ENCODE measurements at regions not wholly inside any gene's neighbourhood (a gene's known extent, or its start where the extent isn't known, plus 50 kb on each side); places are given as distances from the start of the nearest gene placed in this dataset.

DNA sequence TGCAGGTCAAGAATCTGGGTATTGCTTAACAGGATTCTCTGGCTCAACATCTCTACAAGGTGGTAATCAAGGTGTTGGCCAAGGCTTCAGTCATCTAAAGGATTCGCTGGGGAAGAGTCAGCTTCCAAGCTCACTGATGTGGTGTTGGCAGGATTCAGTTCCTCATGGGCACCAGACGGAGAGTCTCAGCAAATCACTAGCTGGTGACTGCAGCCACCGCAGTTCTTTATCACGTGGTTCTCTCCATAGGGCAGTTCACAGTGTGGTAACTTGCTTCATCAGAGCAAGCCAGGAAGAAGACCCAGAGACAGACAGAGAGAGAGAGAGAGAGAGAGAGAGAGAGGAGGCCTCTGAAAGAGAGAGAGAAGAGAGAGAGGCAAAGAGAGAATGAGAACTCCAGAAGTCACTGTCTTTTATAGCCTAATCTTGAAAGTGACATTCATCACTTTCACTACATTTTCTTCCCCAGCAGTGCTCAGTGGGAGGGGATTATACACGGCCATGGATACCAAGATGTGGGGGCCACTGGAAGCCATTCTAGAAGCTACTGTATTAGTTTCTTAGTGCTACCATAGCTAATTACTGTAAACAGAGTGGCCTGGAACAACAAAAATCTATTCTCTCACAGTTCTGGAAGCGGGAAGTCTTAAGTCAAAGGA is 109.2 kb upstream of the SMIM23 start:
- DNase-seq (ENCODE audit: low spot score) (no peak), FAIRE-seq (no peak)

DNA sequence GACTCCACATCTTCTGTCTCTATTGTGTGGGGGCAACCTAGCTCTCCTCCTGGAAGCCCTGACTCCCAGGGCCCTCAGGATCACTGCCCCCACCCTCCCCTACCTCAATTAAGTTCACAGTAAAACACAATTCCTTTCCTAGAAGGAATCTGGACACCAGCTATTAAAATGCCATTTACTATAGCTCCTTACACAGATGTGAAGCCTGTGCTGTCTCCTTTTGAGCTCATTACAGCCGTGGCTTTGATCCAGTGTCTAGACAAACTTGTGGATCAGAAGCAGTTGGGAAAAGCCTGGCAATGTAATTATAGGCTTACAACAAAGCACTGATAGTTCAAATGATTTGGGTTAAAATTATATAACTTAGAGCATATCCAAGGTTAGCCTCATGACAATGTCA is 107.0 kb upstream of the SMIM23 start:
- FAIRE-seq (no peak), DNase-seq (ENCODE audit: low spot score) (no peak)

DNA sequence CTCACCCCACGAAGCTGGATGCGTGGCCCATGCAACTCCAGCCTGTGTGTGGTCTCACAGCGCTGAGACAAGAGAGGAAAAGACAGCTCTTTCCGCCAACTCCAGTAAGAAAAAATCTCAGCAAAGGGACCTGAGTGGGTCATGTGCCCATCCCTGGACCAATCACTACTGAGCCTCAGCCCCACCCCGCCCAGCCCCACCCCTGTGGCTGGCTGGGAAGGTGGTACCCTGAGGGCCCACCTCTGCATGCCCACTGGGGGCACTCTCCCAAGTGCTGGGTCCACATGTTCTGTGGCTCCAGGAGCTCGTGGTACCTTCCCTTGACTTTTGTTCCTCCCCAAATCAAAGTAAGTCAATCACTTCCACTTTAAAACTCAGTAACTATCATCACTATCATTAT is 105.1 kb upstream of the SMIM23 start:
- no peak for FAIRE-seq
- DNase-seq (ENCODE audit: low spot score) = no peak

DNA sequence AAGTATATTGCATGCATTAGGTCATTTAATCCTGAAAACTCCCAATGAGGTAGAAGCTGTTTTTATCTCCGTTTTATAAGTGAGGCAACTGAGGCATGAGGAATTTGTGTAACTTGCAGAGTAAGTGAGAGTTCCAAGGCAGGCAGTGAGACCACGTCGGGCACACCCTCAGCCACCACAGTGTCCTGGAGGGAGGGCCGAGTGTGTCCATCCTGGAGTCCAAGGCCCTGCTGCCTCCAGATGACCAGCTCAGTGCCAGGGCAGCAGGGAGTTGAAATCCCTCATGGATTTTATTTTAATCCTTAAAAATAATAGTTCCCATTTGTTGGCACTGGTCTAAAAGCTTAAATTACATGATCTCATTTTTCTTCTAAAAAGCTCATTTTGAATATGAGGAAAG is 104.6 kb upstream of the SMIM23 start:
- DNase-seq (ENCODE audit: low spot score) = no peak
- no peak for FAIRE-seq

DNA sequence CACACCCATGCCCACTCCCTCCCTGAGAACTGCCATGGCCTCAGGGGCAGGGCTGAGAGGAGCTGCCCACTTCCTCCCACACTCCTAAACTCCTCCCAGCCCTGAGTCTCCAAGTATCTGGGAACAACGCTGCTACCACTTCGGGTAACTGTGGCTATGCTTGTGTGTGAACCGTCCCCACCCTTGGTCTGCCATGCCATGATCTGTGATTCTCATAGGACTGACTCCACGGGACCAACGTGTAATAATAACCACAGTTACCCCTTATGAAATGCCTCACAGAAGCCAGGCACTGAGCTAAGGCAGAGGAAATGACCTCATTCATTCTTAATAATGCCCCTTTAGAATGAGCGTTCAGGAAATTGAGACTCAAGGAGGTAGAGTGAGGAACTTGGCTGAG is 103.9 kb upstream of the SMIM23 start:
- no peak for FAIRE-seq
- no peak for DNase-seq (ENCODE audit: low spot score)

DNA sequence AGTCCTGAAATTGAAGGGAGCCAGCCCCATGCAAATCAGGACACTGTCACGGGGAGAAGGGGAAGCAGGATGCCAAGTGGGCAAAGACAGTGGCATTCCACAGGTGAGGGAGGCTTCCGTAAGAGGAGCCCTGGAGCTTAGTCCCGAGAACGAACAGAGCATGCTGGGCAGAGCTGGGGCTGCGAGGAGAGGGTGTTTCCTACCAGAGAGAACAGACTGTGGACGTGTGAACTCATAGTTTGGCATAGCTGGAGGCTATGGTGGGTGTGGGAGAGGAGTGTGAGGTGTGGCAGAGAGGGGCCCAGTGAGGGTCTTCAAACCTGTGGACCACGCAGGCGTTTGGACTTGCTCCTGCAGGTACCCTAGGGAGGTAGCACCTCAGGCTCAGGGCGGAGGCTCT is 102.8 kb upstream of the SMIM23 start:
- DNase-seq (ENCODE audit: low spot score) (no peak), FAIRE-seq (no peak)

DNA sequence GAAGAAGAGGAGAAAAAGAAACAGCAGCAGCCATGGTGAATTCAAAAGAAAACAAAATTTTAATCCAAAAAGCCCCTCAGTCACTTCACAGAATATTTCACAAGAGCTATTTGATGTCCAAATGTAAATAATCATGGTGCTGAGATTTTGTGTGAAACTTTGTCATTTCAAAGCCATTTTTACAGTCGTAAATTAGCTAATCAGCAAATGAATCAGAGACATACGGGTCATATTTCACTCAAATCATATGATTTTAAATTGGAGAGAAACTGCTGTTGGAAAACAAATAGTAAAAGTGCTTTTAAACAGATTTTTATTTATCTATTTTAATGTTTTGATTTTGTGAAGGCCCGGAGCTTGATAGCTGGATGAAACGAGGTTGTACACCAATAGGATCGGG is 101.4 kb upstream of the SMIM23 start:
- DNase-seq (ENCODE audit: low spot score) (no peak), FAIRE-seq (no peak)

DNA sequence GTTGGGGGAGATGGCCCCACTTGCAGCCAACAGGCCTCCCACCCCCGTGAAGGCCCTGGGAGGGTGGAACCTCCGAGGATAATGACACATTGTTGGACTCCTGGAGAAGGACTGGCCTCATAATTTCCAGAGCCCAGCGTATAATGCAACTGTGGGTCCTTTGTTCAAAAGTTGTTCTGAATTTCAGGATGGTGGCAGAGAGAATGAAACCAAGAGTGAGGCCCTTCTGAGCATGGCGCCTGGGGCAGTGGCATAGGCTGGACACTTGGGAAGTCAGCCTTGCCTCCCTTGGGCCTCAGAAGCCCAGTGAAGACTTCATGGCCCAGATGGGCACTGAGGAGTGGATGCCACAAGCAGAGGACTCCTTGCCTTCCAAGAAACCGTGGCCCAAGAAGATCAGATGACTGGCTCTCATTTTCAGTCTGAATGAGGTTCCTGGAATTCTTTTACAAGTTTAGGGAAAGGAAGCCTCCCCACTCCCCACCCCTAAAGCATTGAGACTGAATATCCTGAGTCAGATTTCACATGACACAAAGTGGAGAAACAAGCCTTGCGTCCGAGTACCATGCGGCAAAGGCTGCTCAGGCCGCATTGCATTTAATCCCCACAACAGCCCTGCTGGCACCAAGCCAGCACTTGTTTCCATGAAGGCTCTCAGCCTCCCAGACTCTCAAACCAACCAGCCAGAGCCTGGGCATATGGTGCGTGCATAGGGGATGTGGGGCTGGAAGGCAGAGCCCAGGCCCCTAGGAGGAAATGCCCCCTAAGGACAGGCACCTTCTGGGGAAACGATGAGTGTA is 96.7 kb upstream of the SMIM23 start:
- DNase-seq (ENCODE audit: low spot score) (no peak), FAIRE-seq (no peak)

DNA sequence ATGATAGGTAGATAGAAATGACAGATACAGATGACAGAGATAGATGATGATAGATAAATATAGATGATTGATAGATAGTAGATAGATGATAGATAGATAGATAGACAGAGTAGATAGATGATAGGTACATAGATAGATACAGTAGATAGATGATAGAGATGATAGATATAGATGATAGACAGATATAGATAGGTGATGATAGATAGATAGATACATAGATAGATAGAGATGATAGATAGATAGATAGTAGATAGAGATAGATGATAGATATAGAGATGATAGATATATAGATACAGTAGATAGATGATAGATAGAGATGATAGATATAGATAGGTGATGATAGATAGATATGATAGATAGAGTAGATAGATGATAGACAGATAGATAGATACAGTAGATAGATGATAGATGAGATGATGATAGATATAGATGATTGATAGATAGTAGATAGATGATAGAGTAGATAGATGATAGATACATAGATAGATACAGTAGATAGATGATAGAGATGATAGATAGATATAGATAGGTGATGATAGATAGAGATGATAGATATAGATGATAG is 95.7 kb upstream of the SMIM23 start:
- FAIRE-seq = no peak
- no peak for DNase-seq (ENCODE audit: low spot score)

DNA sequence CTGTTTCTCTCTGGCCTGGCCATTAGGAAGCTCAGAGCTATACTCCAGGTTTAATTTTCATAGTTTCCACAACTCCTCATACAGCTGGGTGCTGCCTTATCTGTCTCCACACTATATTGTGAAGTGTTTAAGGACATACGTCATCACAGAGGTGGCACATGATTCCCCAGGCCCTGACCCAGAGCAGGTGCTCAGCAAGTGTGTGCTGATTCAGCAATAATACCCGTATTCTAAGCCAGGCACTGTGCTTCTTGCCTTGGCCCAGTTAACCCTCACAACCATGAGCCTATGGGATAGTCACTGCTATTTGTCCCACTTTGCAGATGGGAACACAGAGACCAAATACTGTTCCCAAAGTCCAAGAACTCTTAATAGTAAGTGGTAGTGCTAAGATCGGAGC is 93.5 kb upstream of the SMIM23 start:
- DNase-seq (ENCODE audit: low spot score) (no peak), FAIRE-seq (no peak)

DNA sequence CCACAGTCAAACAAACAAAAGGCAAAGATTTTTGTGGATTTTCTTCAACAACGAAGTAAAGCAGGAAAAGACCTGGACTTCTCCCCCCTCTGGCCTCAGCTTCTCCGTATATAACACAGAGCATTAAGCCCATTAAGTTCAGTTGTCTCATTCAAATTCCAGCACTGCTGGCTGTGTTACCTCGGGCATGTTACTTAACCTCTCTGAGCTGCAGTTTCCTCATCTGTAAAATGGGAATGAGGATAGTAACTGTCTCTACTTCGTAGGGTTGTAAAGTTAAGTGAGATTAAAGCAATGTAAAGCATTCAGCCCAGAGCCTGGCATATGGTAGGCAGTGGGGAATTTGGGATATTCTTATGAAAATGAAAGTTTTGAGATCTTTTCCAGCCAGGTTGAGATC is 92.7 kb upstream of the SMIM23 start:
- FAIRE-seq = no peak
- DNase-seq (ENCODE audit: low spot score) = no peak

DNA sequence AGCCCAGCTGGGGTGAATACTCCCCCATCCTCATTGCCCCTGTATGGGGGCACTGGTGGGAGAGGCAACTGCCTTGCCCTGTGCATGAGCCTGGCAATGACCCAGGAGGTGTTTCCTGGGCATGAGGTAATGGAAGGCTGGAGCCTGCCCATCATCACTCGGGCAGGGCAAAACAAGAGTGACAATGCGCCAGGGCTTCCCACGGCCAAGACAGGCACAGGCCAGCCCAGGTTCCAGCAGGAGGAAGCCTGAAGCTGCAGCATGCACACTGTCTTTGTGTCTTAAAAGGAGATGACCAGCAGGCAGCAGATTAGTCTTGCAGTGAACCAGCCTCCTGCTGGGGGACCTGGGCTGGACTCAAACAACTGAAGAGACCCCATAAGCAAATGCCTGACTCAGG is 92.2 kb upstream of the SMIM23 start:
- FAIRE-seq = no peak

DNA sequence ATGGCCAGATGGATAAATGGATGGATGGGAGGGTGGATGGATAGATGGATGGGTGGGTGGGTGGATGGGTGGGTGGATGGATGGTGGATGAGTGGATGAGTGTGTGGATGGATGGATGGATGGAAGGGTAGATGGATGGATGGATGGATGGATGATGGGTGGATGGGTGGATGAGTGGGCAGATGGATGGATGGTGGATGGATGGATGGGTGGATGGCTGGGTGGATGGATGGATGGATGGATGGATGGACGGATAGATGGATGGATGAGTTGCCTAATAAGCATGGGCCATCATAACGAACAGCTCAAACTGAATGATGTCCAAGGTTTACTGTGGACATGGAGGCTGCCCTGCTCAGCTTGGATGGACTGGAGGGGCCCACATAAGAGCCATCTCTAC is 89.8 kb upstream of the SMIM23 start:
- FAIRE-seq = no peak

More for the DNA sequence above, 92.2 kb upstream of the SMIM23 start:
- DNase-seq (ENCODE audit: low spot score) = no peak

DNA sequence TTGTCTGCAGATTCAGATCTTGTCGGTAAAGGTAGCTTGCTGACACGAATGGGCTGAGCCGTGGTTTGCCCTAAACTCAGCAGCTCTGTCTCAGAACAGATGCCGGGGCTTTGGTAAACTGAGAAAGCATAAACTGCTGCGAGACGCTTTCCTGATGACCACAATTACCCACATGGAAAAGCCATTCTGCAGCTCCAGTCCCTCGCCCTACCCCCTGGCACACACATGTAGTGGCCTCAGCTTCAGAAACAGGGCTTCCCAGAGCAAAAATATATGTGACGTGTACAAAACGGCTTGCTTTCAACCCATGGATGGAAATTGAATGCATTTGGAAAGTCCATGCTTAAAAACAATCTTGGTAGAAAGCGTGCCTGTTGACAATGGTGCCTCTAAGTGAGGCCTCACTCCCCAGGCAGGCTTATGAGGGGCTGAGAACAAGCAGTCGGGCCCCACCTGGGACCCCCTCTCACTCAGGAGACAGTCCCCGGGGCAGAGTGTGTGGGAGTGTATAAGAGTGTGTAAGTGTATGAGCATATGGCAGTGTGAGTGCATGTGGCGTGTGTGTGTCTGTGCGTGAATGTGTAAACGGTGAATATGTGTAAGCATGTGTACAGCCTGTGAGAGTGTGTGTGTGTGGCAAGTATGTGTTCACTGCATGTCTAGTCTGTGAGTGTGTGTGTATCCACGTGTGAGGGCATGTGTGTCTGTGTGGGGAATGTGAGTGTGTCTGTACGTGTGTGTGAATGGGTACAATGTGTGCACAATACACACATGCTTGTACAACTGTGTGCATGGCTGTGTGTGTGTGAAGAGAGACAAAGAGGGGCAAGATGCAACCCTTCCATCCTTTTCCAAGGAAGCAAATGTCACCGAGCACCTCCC is 88.2 kb upstream of the SMIM23 start:
- FAIRE-seq (no peak), DNase-seq (ENCODE audit: low spot score) (no peak)

More for the DNA sequence above, 89.8 kb upstream of the SMIM23 start:
- DNase-seq (ENCODE audit: low spot score) = no peak

DNA sequence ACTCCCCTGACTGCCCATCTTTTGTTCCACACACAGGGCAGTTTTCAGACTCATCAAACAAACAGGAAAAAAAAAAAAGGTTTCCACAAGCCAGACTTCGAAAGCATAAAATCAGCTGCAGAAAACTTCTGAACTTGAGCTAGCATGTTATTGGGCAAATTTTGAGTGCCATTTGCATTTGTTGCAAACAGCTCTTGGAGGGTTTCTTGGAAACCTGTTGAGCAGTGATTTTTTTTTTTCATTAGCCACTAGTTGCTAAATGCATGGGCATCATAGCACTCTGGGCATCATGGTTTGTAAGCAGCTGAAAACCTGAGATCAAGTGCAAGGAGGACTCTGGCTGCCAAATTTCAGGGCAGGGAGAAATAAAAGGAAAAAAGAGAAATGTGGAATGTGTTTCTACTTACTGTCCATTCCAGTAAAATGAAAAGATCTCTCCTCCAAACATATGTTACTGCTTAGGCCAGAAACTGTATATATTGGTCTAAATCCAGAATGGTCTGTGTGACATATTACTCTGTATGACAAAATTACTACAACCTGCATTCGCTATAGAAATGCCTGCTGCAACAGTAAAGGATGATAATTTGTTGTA is 85.2 kb upstream of the SMIM23 start:
- no peak for DNase-seq (ENCODE audit: low spot score)
- no peak for FAIRE-seq

DNA sequence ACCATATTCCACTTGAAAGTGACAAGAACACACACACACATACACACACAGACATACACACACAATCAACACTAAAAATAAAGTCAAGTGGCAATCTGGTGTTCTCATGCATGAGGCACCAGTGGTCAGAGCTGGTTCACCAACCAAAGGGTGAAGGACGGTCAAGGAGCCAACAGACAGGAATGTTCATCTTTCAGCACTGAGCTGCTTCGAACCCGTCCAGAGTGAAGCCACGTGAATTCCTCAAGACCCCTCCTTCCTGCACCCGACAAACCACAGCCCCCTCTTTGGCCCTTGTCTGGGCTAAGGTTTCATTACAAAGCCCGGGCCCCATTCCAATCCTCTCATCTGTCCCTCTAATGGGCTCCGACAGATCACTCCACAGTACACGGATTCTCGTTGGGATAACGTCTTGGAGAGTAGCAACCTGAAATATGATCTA is 84.5 kb upstream of the SMIM23 start:
- FAIRE-seq (no peak), DNase-seq (ENCODE audit: low spot score) (no peak)

DNA sequence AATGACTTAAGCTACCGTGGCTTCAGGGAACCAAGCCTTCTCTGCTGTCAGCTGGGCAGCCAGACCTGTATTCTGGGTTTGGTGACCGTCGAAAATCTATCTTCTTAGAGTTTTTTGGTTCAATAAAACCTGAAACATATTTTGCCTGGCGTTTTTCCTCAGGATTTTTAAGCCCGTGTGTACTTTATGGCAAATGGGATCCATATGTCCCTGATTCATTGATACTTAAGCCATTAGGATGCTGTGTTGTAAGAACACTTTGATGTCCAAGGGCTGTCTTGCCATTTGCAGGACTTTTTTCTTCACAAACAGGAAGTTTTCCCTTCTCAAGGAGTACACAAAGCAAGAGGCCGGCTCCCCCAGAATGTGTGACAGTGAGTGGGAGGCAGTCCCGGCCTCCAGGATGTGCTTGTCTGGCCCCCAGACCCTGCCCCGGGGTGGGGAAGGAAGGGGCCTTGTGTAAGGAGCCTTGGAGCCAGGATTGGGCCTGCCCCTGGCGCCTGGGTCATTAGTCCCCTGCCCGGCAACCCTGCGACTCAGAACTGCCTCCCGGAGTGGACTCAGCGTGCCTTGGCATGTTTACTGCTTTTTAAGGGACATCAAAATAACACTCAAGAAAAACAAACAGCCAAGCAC is 83.4 kb upstream of the SMIM23 start:
- DNase-seq (ENCODE audit: low spot score) (no peak), FAIRE-seq (no peak)

DNA sequence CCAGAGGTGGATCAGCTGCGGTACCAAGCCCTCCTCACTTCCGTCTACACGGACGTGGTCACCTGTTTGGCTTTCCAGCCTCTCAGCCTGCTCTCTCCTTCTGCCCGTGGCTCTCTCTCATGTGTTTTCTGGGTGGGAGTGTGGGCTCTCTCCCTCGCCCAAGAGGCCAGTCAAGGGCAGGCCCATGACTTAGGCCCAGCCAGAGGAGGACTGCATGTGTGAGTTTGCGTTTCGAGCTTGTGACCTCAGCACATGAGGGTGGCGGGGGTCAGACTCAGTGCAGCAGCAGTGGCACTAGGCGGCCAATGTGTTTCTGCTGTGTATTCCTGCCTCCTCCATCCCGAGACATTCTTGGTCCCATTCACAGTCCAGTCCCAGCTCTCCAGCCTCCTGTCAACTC is 82.5 kb upstream of the SMIM23 start:
- FAIRE-seq (no peak), DNase-seq (ENCODE audit: low spot score) (no peak)

DNA sequence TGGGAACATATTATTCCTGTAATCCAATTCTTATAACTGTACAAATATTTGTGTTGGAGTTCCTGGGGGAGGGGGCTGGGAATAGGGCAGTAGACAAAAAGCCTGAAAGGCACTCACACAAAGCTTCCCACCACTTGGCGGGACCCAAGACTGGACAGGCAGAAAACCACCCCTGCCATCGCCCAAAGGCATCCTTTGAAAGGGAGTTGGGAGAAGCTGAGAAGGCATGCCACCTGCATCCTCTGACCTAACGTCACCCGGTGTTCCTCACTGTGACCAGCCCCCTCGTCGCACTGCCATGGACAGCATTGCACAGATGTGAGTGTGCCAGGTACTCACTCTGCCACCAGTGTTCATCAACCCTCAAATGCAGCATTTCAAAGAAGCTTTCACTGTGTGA is 80.6 kb upstream of the SMIM23 start:
- FAIRE-seq = no peak

DNA sequence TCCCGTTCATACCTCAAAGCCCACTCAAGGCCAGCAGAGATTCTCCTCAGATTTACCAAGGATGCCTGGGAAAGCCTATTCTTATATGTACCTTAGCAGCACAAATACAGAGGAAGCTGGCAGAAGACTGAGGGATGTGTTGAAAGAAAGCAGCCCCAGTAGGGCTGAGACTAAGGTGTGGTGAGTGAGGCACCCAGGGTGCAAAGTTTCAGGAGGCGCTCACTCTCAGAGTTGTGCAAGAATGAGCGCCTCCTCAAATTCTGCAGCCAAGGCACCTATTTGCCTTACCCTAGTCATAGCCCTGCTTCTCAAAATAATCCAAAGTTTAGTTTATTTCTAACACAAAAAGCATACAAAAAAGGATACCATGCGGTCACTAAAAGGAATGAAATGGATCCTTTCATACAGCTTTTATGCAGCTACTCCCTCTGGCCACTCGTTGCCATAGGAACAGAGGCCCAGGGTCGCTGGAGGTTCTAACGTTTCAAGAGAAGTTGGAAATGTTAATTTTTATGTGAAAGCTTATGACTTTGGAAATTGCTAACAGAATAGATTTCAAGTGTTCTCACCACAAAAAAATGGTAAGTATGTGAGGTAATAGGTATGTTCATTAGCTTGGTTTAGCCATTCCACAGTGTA is 79.7 kb upstream of the SMIM23 start:
- FAIRE-seq = no peak
- no peak for DNase-seq (ENCODE audit: low spot score)

More for the DNA sequence above, 80.6 kb upstream of the SMIM23 start:
- no peak for DNase-seq (ENCODE audit: low spot score)

Data from RCC 7860 (cell line).